Calu3 (cell line): ENCODE measurements at regions not wholly inside any gene's neighbourhood (a gene's known extent, or its start where the extent isn't known, plus 50 kb on each side); places are given as distances from the start of the nearest gene placed in this dataset.

Experiments
- BruUV-seq: library from RNA; stranded (reverse); fragments of 400-500 nt; replicated peaks from 2 replicates; lab custom pipeline; 2021; lab: Mats Ljungman, UMichigan
- CTCF ChIA-PET: fragments of 300-600 bp; sonication (Branson Sonifier 250); formaldehyde crosslinking; loops from one replicate; lab custom pipeline; 2022; ENCODE audit warnings: antibody characterized with exemption; lab: Charles Lee
- DNase-seq: peaks from one replicate; pipeline ENCODE4 v3.0.0; 2022
- H3K27ac Mint-ChIP-seq: one replicate; pipeline ENCODE4 v1.8.0; 2022; ENCODE audit warnings: mixed read lengths; ENCODE audit not compliant: unreplicated experiment
- H3K27me3 Mint-ChIP-seq: one replicate; pipeline ENCODE4 v1.8.0; 2022; ENCODE audit warnings: mixed read lengths; ENCODE audit not compliant: unreplicated experiment
- H3K36me3 Mint-ChIP-seq: one replicate; pipeline ENCODE4 v1.8.0; 2022; ENCODE audit warnings: mild to moderate bottlenecking, moderate library complexity, mixed read lengths; ENCODE audit not compliant: insufficient read depth, unreplicated experiment
- H3K4me1 Mint-ChIP-seq: one replicate; pipeline ENCODE4 v1.8.0; 2022; ENCODE audit warnings: mild to moderate bottlenecking, low read depth, mixed read lengths; ENCODE audit not compliant: unreplicated experiment
- H3K4me3 Mint-ChIP-seq: one replicate; pipeline ENCODE4 v1.8.0; 2022; ENCODE audit warnings: mild to moderate bottlenecking, low read depth, moderate library complexity, mixed read lengths; ENCODE audit not compliant: unreplicated experiment
- H3K9me3 Mint-ChIP-seq: one replicate; pipeline ENCODE4 v1.8.0; 2022; ENCODE audit warnings: low read depth, mixed read lengths; ENCODE audit not compliant: unreplicated experiment
- CTCF ChIP-seq: fragments of 200-600 bp; IDR thresholded peaks from one replicate; pipeline ENCODE4 v1.8.0; 2022; ENCODE audit warnings: antibody characterized with exemption; ENCODE audit not compliant: unreplicated experiment
- intact Hi-C: fragments of 100-400 bp; cut with micrococcal nuclease; formaldehyde crosslinking; loops from one replicate; pipeline ENCODE4 v1.10.0; 2022; ENCODE audit not compliant: unreplicated experiment

- no peak overlapping the region for H3K4me3 Mint-ChIP-seq
- no peak overlapping the region for H3K27ac Mint-ChIP-seq
- no peak for TF ChIP-seq CTCF
- no TSS peak for BruUV-seq
- H3K36me3 Mint-ChIP-seq, result no peaks in the 10 kb centered on the region
- no peaks in the 10 kb centered on the region for H3K27me3 Mint-ChIP-seq
- intact Hi-C loops, result loop anchor here (10.0 kb wide), 1 partner anchor 110 kb away; no protein-coding TSS in a partner anchor
- H3K9me3 Mint-ChIP-seq, result peaks cover under 1% of the 10 kb centered on the region
- CTCF ChIA-PET, result no interaction called here
- no peak for DNase-seq
- peaks cover 19% of the 10 kb centered on the region for H3K4me1 Mint-ChIP-seq
Measured at GRCh38 chr21:41614511-41614910, 106.6 kb upstream of the TMPRSS2 start.

- BruUV-seq, result no TSS peak
- no peak for DNase-seq
- H3K36me3 Mint-ChIP-seq, result no peaks in the 10 kb centered on the region
- H3K4me1 Mint-ChIP-seq, result peaks cover 18% of the 10 kb centered on the region
- no peaks in the 10 kb centered on the region for H3K27me3 Mint-ChIP-seq
- no peak for TF ChIP-seq CTCF
- intact Hi-C loops, result loop anchor here (10.0 kb wide), 1 partner anchor 111 kb away; no protein-coding TSS in a partner anchor
- CTCF ChIA-PET, result interaction anchor here (0.8 to 2.5 kb wide), 16 partner anchors 19 to 330 kb away, joined by 4 to 23 read pairs (median 9); no protein-coding TSS in a partner anchor
- H3K27ac Mint-ChIP-seq, result no peak overlapping the region
- H3K4me3 Mint-ChIP-seq, result no peak overlapping the region
- no peaks in the 10 kb centered on the region for H3K9me3 Mint-ChIP-seq
Measured at GRCh38 chr21:41613533-41613909, 105.6 kb upstream of the TMPRSS2 start.

GRCh38 chr21:41612674-41613532 lies 104.9 kb upstream of the TMPRSS2 start:
- peak; percentile 72 for DNase-seq

More at GRCh38 chr21:41612674-41613532, 104.9 kb upstream of the TMPRSS2 start:
- Mint-ChIP-seq H3K4me3 (no peak overlapping the region), H3K36me3 (no peaks in the 10 kb centered on the region), H3K9me3 (no peaks in the 10 kb centered on the region), H3K27me3 (no peaks in the 10 kb centered on the region), H3K27ac (no peak overlapping the region), H3K4me1 (peaks cover 18% of the 10 kb centered on the region)
- TF ChIP-seq CTCF, result peak; percentile 76
- CTCF ChIA-PET, result interaction anchor here (0.6 to 2.5 kb wide), 25 partner anchors 8 to 474 kb away, joined by 3 to 23 read pairs (median 5); partner anchors contain the start of gene TMPRSS2
- intact Hi-C loops, result loop anchor here (1.0 to 10.0 kb wide), 2 partner anchors 112 to 165 kb away; no protein-coding TSS in a partner anchor
- BruUV-seq, result no TSS peak
